A549 (cell line): ENCODE measurements at regions not wholly inside any gene's neighbourhood (a gene's known extent, or its start where the extent isn't known, plus 50 kb on each side); places are given as distances from the start of the nearest gene placed in this dataset.

ENCODE experiments used
- ATAC-seq, 2 experiments: fragments of 200-7000 bp in 1 of 2; fragments of >200 bp in 1 of 2; cut with Nextera tagmentation in 1 of 2; cut with Tn5 transposase in 1 of 2; 3 replicates each; pipeline versions ENCODE4 v1.8.0 to v1.9.1; 2018 to 2020; ENCODE audit warnings: mild to moderate bottlenecking in 1 of 2, moderate library complexity in 1 of 2
- CTCF ChIA-PET: fragments of 300-600 bp; sonication (Branson Sonifier 250); formaldehyde crosslinking; extraction: SDS; loops from one replicate; lab custom pipeline; 2021; ENCODE audit warnings: antibody characterized with exemption, inconsistent platforms; lab: Yijun Ruan, JAX
- POLR2A ChIA-PET: fragments of 350-600 bp; formaldehyde crosslinking; extraction: SDS; loops from one replicate; lab custom pipeline; 2021; ENCODE audit warnings: antibody characterized with exemption, inconsistent platforms; lab: Yijun Ruan, JAX
- DNase-seq, 2 experiments: peaks; one replicate each; pipeline versions ENCODE4 v3.0.0 to v3.0.0-alpha.2; 2011 to 2016; ENCODE audit warnings: low read depth in 1 of 2, low spot score in 1 of 2
- FAIRE-seq: peaks from 2 replicates; lab custom pipeline; 2011; peaks lifted over from hg19 to GRCh38; lab: Jason Lieb, UNC
- H3K27ac ChIP-seq, 2 experiments: fragments of >200 bp; sonication (Bioruptor Twin); formaldehyde crosslinking; 3 replicates each; pipeline ENCODE4 v1.5.1; 2016 to 2017
- H3K4me1 ChIP-seq: fragments of >200 bp; sonication (Bioruptor Twin); formaldehyde crosslinking; 3 replicates; pipeline ENCODE4 v1.6.1; 2016
- H3K4me2 ChIP-seq: fragments of >200 bp; sonication (Bioruptor Twin); formaldehyde crosslinking; 3 replicates; pipeline ENCODE4 v1.6.1; 2016
- H3K4me3 ChIP-seq: fragments of >200 bp; sonication (Bioruptor Twin); formaldehyde crosslinking; 3 replicates; pipeline ENCODE4 v1.5.1; 2016
- H3K9me3 ChIP-seq: fragments of >200 bp; sonication (Bioruptor Twin); formaldehyde crosslinking; 3 replicates; pipeline ENCODE4 v1.6.1; 2016
- CHD4 ChIP-seq: fragments of 200-600 bp; sonication (generic); IDR thresholded peaks from 2 replicates; pipeline ENCODE4 v1.6.1; 2016; ENCODE audit warnings: antibody characterized with exemption, mild to moderate bottlenecking, borderline replicate concordance
- EP300 ChIP-seq, 2 experiments: fragments of >200 bp; sonication (Bioruptor Twin); formaldehyde crosslinking; IDR thresholded peaks; 2 replicates in 1 of 2; 3 replicates in 1 of 2; pipeline ENCODE4 v1.6.1; 2016 to 2017
- FOSB ChIP-seq: fragments of 250-450 bp; sonication (Bioruptor Pico); IDR thresholded peaks from 2 replicates; pipeline ENCODE4 v1.5.0; 2020; ENCODE audit warnings: mild to moderate bottlenecking, moderate library complexity
- FOSL2 ChIP-seq, 2 experiments: fragments of 450-650 bp in 1 of 2; fragments of >200 bp in 1 of 2; sonication (Bioruptor Twin) in 1 of 2; formaldehyde crosslinking; IDR thresholded peaks; 2 replicates each; pipeline versions ENCODE4 v1.5.0 to v1.6.1; 2016 to 2020; ENCODE audit warnings: mild to moderate bottlenecking in 1 of 2, moderate library complexity in 1 of 2
- FOXS1 ChIP-seq: fragments of 250-450 bp; sonication (Bioruptor Pico); IDR thresholded peaks from 2 replicates; pipeline ENCODE4 v1.5.0; 2020; ENCODE audit warnings: mild to moderate bottlenecking, moderate library complexity
- GATA3 ChIP-seq: IDR thresholded peaks from 2 replicates; pipeline ENCODE4 v1.6.1; 2012; ENCODE audit warnings: borderline replicate concordance
- HEYL ChIP-seq: fragments of 250-450 bp; sonication (Bioruptor Pico); IDR thresholded peaks from 2 replicates; pipeline ENCODE4 v1.8.0; 2021; ENCODE audit warnings: mild to moderate bottlenecking, moderate library complexity
- MAFK ChIP-seq: fragments of 450-650 bp; IDR thresholded peaks from 2 replicates; pipeline ENCODE4 v1.6.1; 2014; ENCODE audit not compliant: partially characterized antibody
- MAZ ChIP-seq: fragments of 150-350 bp; IDR thresholded peaks from 2 replicates; pipeline ENCODE4 v1.6.1; 2014; ENCODE audit warnings: antibody characterized with exemption, low read depth, low read length, borderline replicate concordance
- NR3C1 ChIP-seq: fragments of >200 bp; sonication (Bioruptor Twin); formaldehyde crosslinking; IDR thresholded peaks from 3 replicates; pipeline ENCODE4 v1.6.1; 2017
- PHF8 ChIP-seq: fragments of 200-600 bp; sonication (generic); IDR thresholded peaks from 2 replicates; pipeline ENCODE4 v1.6.1; 2016; ENCODE audit warnings: low read depth, mild to moderate bottlenecking, antibody characterized with exemption, moderate library complexity, borderline replicate concordance
- POLR2A ChIP-seq: IDR thresholded peaks from 2 replicates; pipeline ENCODE4 v1.6.1; 2012; ENCODE audit warnings: mild to moderate bottlenecking, low read length
- POLR2AphosphoS2 ChIP-seq: conservative IDR thresholded peaks from 2 replicates; pipeline ENCODE4 v1.6.1; 2012; ENCODE audit warnings: low read length, improper control_type of control experiment, inconsistent platforms
- RARB ChIP-seq: fragments of 250-450 bp; sonication (Bioruptor Pico); IDR thresholded peaks from 2 replicates; pipeline ENCODE4 v1.8.0; 2021; ENCODE audit warnings: mild to moderate bottlenecking, moderate library complexity
- TFCP2L1 ChIP-seq: fragments of 250-450 bp; sonication (Bioruptor Pico); IDR thresholded peaks from 2 replicates; pipeline ENCODE4 v1.5.0; 2021; ENCODE audit warnings: mild to moderate bottlenecking
- ZC3H11A ChIP-seq: fragments of 450-650 bp; IDR thresholded peaks from 2 replicates; pipeline ENCODE4 v1.6.1; 2014; ENCODE audit warnings: antibody characterized with exemption, mild to moderate bottlenecking
- ZFP36 ChIP-seq: fragments of 450-650 bp; IDR thresholded peaks from 2 replicates; pipeline ENCODE4 v1.6.1; 2014; ENCODE audit warnings: borderline replicate concordance; ENCODE audit not compliant: partially characterized antibody
- ZSCAN20 ChIP-seq: fragments of 250-450 bp; sonication (Bioruptor Pico); IDR thresholded peaks from 2 replicates; pipeline ENCODE4 v1.8.0; 2022; ENCODE audit warnings: mild to moderate bottlenecking, moderate library complexity
- WGBS: methylation state at CpG from one replicate; pipeline ENCODE4 v1.1.6; 2017; ENCODE audit errors: missing lambda C conversion rate; 5-methylcytosine and 5-hydroxymethylcytosine counted together
- TF ChIP-seq, protein P1 (sequence below): IDR thresholded peaks from 2 replicates; pipeline ENCODE4 v1.6.1; 2012
- TF ChIP-seq, protein P2 (sequence below): fragments of 150-350 bp; IDR thresholded peaks from 2 replicates; pipeline ENCODE4 v1.6.1; 2014; ENCODE audit warnings: low read depth, mild to moderate bottlenecking, low read length
- TF ChIP-seq, protein P3 (sequence below): fragments of >200 bp; sonication (Bioruptor Twin); formaldehyde crosslinking; IDR thresholded peaks from 2 replicates; pipeline ENCODE4 v1.6.1; 2016
- TF ChIP-seq, protein P4 (sequence below): fragments of 450-650 bp; IDR thresholded peaks from 2 replicates; pipeline ENCODE4 v1.6.1; 2014; ENCODE audit warnings: antibody characterized with exemption
- TF ChIP-seq, protein P5 (sequence below): fragments of 250-450 bp; sonication (Bioruptor Pico); IDR thresholded peaks from 2 replicates; pipeline ENCODE4 v1.5.0; 2020; ENCODE audit warnings: low read depth, mild to moderate bottlenecking, moderate library complexity
- TF ChIP-seq, protein P6 (sequence below): fragments of >200 bp; sonication (Bioruptor Twin); formaldehyde crosslinking; IDR thresholded peaks from 3 replicates; pipeline ENCODE4 v1.6.1; 2016
- TF ChIP-seq, protein P7 (sequence below): fragments of 250-450 bp; sonication (Bioruptor Pico); IDR thresholded peaks from 2 replicates; pipeline ENCODE4 v1.5.0; 2021; ENCODE audit warnings: mild to moderate bottlenecking, moderate library complexity, borderline replicate concordance

DNA sequence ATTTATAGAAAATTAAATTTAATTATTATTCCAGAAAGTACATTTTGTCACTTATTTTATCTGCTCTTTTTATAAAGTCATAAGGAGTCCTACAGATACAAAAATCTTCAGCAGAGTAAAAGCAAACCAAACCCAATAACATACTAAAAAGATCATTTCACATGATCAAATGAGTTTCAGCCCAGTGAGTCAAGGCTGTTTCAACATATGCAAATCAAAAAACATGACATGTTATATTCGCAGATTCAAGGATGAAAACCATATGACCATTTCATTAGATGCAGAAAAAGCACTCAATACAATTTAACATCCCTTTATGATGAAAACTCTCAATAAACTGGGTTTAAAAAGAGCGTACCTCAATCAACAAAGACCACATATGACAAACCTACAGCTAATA lies 214.3 kb downstream of the FAT4 start:
- H3K4me2 ChIP-seq, result no peak overlapping the region
- no peak for ATAC-seq
- no peaks in the 10 kb centered on the region for H3K4me1 ChIP-seq
- FAIRE-seq, result no peak
- no peak for TF ChIP-seq FOXS1 (CRISPR knock-in tag)
- TF ChIP-seq, protein P1, sequence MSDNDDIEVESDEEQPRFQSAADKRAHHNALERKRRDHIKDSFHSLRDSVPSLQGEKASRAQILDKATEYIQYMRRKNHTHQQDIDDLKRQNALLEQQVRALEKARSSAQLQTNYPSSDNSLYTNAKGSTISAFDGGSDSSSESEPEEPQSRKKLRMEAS, result no peak
- no peak for TF ChIP-seq TFCP2L1
- TF ChIP-seq MAFK, result no peak
- TF ChIP-seq, protein P2, sequence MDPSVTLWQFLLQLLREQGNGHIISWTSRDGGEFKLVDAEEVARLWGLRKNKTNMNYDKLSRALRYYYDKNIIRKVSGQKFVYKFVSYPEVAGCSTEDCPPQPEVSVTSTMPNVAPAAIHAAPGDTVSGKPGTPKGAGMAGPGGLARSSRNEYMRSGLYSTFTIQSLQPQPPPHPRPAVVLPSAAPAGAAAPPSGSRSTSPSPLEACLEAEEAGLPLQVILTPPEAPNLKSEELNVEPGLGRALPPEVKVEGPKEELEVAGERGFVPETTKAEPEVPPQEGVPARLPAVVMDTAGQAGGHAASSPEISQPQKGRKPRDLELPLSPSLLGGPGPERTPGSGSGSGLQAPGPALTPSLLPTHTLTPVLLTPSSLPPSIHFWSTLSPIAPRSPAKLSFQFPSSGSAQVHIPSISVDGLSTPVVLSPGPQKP, result no peak
- TF ChIP-seq, protein P3, sequence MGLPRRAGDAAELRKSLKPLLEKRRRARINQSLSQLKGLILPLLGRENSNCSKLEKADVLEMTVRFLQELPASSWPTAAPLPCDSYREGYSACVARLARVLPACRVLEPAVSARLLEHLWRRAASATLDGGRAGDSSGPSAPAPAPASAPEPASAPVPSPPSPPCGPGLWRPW, result no peak
- TF ChIP-seq CHD4, result no peak
- TF ChIP-seq, protein P4, sequence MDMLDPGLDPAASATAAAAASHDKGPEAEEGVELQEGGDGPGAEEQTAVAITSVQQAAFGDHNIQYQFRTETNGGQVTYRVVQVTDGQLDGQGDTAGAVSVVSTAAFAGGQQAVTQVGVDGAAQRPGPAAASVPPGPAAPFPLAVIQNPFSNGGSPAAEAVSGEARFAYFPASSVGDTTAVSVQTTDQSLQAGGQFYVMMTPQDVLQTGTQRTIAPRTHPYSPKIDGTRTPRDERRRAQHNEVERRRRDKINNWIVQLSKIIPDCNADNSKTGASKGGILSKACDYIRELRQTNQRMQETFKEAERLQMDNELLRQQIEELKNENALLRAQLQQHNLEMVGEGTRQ, result no peak
- no peak for TF ChIP-seq ZSCAN20
- no peak for TF ChIP-seq POLR2AphosphoS2
- TF ChIP-seq ZFP36, result no peak
- no peak for TF ChIP-seq NR3C1
- H3K4me3 ChIP-seq, result no peak overlapping the region
- 58% methylated on average over 2 of the region's 2 CpGs for WGBS
- CTCF ChIA-PET, result no interaction called here
- DNase-seq, result no peak
- H3K27ac ChIP-seq, result no peak overlapping the region
- POLR2A ChIA-PET, result no interaction called here
- H3K9me3 ChIP-seq, result no peaks in the 10 kb centered on the region

DNA sequence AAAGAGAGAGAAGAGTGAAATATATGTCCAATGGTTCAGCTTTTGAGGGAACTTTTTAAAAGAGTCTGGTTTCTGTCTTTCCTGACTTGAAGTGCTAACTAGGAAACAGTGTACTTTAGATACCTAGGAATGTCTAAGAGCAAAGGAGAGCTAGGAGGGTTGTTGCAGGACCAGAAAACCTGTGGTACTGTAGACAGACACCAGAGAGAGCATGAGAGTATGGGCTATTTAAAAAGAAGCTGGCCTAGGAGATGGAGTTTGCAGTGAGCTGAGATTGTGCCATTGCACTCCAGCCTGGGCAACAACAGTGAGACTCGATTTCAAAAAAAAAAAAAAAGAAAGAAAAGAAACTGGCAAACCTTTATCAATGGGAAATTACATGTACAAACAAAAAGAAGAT lies 223.9 kb downstream of the FAT4 start:
- ATAC-seq (no peak), FAIRE-seq (no peak), DNase-seq (no peak)
- 25% methylated on average over 1 of the region's 1 CpG for WGBS
- CTCF ChIA-PET, result no interaction called here
- TF ChIP-seq, protein P5, sequence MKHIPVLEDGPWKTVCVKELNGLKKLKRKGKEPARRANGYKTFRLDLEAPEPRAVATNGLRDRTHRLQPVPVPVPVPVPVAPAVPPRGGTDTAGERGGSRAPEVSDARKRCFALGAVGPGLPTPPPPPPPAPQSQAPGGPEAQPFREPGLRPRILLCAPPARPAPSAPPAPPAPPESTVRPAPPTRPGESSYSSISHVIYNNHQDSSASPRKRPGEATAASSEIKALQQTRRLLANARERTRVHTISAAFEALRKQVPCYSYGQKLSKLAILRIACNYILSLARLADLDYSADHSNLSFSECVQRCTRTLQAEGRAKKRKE, result no peak
- TF ChIP-seq, protein P6, sequence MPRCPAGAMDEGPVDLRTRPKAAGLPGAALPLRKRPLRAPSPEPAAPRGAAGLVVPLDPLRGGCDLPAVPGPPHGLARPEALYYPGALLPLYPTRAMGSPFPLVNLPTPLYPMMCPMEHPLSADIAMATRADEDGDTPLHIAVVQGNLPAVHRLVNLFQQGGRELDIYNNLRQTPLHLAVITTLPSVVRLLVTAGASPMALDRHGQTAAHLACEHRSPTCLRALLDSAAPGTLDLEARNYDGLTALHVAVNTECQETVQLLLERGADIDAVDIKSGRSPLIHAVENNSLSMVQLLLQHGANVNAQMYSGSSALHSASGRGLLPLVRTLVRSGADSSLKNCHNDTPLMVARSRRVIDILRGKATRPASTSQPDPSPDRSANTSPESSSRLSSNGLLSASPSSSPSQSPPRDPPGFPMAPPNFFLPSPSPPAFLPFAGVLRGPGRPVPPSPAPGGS, result no peak
- Histone ChIP-seq H3K9me3 (no peaks in the 10 kb centered on the region; the same call in 2 of the 3 replicates), H3K27ac (no peak overlapping the region), H3K4me3 (no peak overlapping the region), H3K4me1 (no peaks in the 10 kb centered on the region), H3K4me2 (no peak overlapping the region)
- POLR2A ChIA-PET, result no interaction called here

DNA sequence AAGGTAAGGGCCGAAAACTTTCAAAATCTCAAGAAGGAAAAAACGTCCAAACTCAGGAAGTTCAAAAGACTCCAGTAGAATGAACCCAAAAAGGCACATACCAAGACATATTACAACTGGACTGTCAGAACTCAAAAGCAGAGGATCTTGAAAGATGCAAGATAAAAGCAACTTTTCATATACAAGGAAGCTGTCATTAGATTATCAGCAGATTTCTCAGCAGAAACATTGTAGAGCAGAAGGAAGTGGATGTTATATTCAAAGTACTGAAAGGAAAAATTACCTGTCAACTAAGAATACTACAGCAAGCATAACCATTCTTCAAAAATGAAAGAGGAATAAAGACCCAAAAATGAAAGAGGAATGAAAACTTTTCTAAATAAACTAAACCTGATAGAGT lies 224.9 kb downstream of the FAT4 start:
- no peak for DNase-seq
- Histone ChIP-seq H3K9me3 (no peaks in the 10 kb centered on the region; the same call in 2 of the 3 replicates), H3K4me3 (no peak overlapping the region)
- ChIA-PET CTCF (no interaction called here), POLR2A (no interaction called here)
- 35% methylated on average over 2 of the region's 2 CpGs for WGBS
- FAIRE-seq, result no peak
- TF ChIP-seq FOSB (CRISPR knock-in tag) (no peak), HEYL (CRISPR knock-in tag) (no peak), ZC3H11A (no peak), EP300 (IDR thresholded peaks at IDR 0.05) (no peak), GATA3 (no peak), FOSL2 (IDR thresholded peaks at IDR 0.05) (no peak), FOSL2 (CRISPR knock-in tag; IDR thresholded peaks at IDR 0.05) (no peak), CHD4 (no peak), MAZ (no peak), PHF8 (no peak), RARB (no peak), POLR2A (no peak)
- TF ChIP-seq, protein P7, sequence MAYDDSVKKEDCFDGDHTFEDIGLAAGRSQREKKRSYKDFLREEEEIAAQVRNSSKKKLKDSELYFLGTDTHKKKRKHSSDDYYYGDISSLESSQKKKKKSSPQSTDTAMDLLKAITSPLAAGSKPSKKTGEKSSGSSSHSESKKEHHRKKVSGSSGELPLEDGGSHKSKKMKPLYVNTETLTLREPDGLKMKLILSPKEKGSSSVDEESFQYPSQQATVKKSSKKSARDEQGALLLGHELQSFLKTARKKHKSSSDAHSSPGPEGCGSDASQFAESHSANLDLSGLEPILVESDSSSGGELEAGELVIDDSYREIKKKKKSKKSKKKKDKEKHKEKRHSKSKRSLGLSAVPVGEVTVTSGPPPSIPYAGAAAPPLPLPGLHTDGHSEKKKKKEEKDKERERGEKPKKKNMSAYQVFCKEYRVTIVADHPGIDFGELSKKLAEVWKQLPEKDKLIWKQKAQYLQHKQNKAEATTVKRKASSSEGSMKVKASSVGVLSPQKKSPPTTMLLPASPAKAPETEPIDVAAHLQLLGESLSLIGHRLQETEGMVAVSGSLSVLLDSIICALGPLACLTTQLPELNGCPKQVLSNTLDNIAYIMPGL, result no peak
- TF ChIP-seq, protein P5, result no peak
- TF ChIP-seq, all 56 proteins: peak for 0
- no peak overlapping the region for H3K4me2 ChIP-seq
- H3K27ac ChIP-seq, result no peak overlapping the region
- ATAC-seq, result no peak
- H3K4me1 ChIP-seq, result no peaks in the 10 kb centered on the region
